ENCODE measurements at regions not wholly inside any gene's neighbourhood (a gene's known extent, or its start where the extent isn't known, plus 50 kb on each side); places are given as distances from the start of the nearest gene placed in this dataset.

- TF ChIP-seq CTCF (IDR thresholded peaks at IDR 0.05) (no peak), POLR2A (IDR thresholded peaks at IDR 0.05) (no peak)
Observed at GRCh38 chr14:42293180-42293579, 686.5 kb downstream of the LRFN5 start.

Measured in thyroid gland (tissue), 4 donors.